HG02885 (cell line): ENCODE measurements at regions not wholly inside any gene's neighbourhood (a gene's known extent, or its start where the extent isn't known, plus 50 kb on each side); places are given as distances from the start of the nearest gene placed in this dataset.
"Not testable (repeated sequence)": the region's sequence is repeated elsewhere in the genome, so short reads cannot be mapped to it uniquely, and the experiment has no call there.

Experiments
- ATAC-seq: cut with Tn5 transposase; IDR thresholded peaks from one replicate; pipeline ENCODE4 v1.9.1; 2021; ENCODE audit warnings: mild to moderate bottlenecking; ENCODE audit not compliant: unreplicated experiment, poor library complexity

- no peak for ATAC-seq
Observed at GRCh38 chr3:104004956-104005355, 1361.8 kb upstream of the ALCAM start.

GRCh38 chr3:104005815-104006214 lies 1360.9 kb upstream of the ALCAM start:
- ATAC-seq: no peak

- ATAC-seq: no peak
Observed at GRCh38 chr3:104018541-104018940, 1348.2 kb upstream of the ALCAM start.

- no peak for ATAC-seq
Observed at GRCh38 chr3:104031598-104031997, 1335.1 kb upstream of the ALCAM start.

GRCh38 chr3:104032283-104032682 lies 1334.4 kb upstream of the ALCAM start:
- ATAC-seq: no peak

- peak; percentile 82 for ATAC-seq
Observed at GRCh38 chr3:104040896-104041295, 1325.8 kb upstream of the ALCAM start.

GRCh38 chr3:104043001-104043543 lies 1323.6 kb upstream of the ALCAM start:
- not testable (repeated sequence) for ATAC-seq

- ATAC-seq: no peak
Observed at GRCh38 chr3:104044002-104044401, 1322.7 kb upstream of the ALCAM start.

GRCh38 chr3:104066658-104067057 lies 1300.1 kb upstream of the ALCAM start:
- no peak for ATAC-seq

GRCh38 chr3:104069114-104069513 lies 1297.6 kb upstream of the ALCAM start:
- ATAC-seq: no peak

- ATAC-seq: no peak
Observed at GRCh38 chr3:104070906-104071305, 1295.8 kb upstream of the ALCAM start.

- no peak for ATAC-seq
Observed at GRCh38 chr3:104080088-104080626, 1286.6 kb upstream of the ALCAM start.

GRCh38 chr3:104088738-104089137 lies 1278.0 kb upstream of the ALCAM start:
- no peak for ATAC-seq

GRCh38 chr3:104089987-104090386 lies 1276.7 kb upstream of the ALCAM start:
- not testable (repeated sequence) for ATAC-seq

- ATAC-seq: no peak
Observed at GRCh38 chr3:104101736-104102135, 1265.0 kb upstream of the ALCAM start.

GRCh38 chr3:104102386-104102785 lies 1264.3 kb upstream of the ALCAM start:
- peak; percentile 94 for ATAC-seq

GRCh38 chr3:104106276-104106675 lies 1260.4 kb upstream of the ALCAM start:
- no peak for ATAC-seq

- no peak for ATAC-seq
Observed at GRCh38 chr3:104108522-104108921, 1258.2 kb upstream of the ALCAM start.

- ATAC-seq: no peak
Observed at GRCh38 chr3:104126463-104126862, 1240.2 kb upstream of the ALCAM start.

- ATAC-seq: no peak
Observed at GRCh38 chr3:104126864-104127553, 1239.7 kb upstream of the ALCAM start.

GRCh38 chr3:104127830-104128229 lies 1238.9 kb upstream of the ALCAM start:
- no peak for ATAC-seq
